OCI-LY7 (cell line): ENCODE measurements at regions not wholly inside any gene's neighbourhood (a gene's known extent, or its start where the extent isn't known, plus 50 kb on each side); places are given as distances from the start of the nearest gene placed in this dataset.

Source experiments
- BruUV-seq: library from RNA; stranded (reverse); fragments of 400-500 nt; replicated peaks from 2 replicates; lab custom pipeline; 2021; lab: Mats Ljungman, UMichigan
- CTCF ChIA-PET: fragments of 300-600 bp; sonication (Branson Sonifier 250); formaldehyde crosslinking; loops from one replicate; lab custom pipeline; 2022; ENCODE audit warnings: antibody characterized with exemption; ENCODE audit not compliant: unreplicated experiment; lab: Charles Lee
- POLR2A ChIA-PET: fragments of 300-600 bp; sonication (Branson Sonifier 250); formaldehyde crosslinking; loops from one replicate; lab custom pipeline; 2022; ENCODE audit warnings: antibody characterized with exemption; lab: Charles Lee
- DNase-seq: peaks from one replicate; pipeline ENCODE4 v3.0.0-alpha.2; 2015; ENCODE audit warnings: low spot score
- H2AFZ ChIP-seq: fragments of 200-600 bp; sonication (generic), shearing (Covaris generic); 2 replicates; pipeline ENCODE4 v1.6.1; 2014; ENCODE audit warnings: mild to moderate bottlenecking, antibody characterized with exemption, low read length, moderate library complexity
- H3K27ac ChIP-seq: fragments of 200-600 bp; sonication (generic); 2 replicates; pipeline ENCODE4 v1.5.1; 2014; ENCODE audit warnings: mixed run types, low read depth, mild to moderate bottlenecking, moderate library complexity, low read length, inconsistent platforms; ENCODE audit not compliant: poor library complexity, severe bottlenecking
- H3K36me3 ChIP-seq: fragments of 200-600 bp; sonication (generic); 2 replicates; pipeline ENCODE4 v1.6.1; 2014; ENCODE audit warnings: mild to moderate bottlenecking, antibody characterized with exemption, low read length, moderate library complexity, mixed read lengths; ENCODE audit not compliant: insufficient read depth
- H3K4me1 ChIP-seq: fragments of 200-600 bp; sonication (generic); 2 replicates; pipeline ENCODE4 v1.5.1; 2014; ENCODE audit warnings: mild to moderate bottlenecking, low read length; ENCODE audit not compliant: insufficient read depth, poor library complexity, severe bottlenecking
- H3K4me2 ChIP-seq: fragments of 200-600 bp; sonication (generic); 2 replicates; pipeline ENCODE4 v1.6.1; 2014; ENCODE audit warnings: mild to moderate bottlenecking, low read length
- H3K4me3 ChIP-seq: fragments of 200-600 bp; sonication (generic); 2 replicates; pipeline ENCODE4 v1.5.1; 2014; ENCODE audit warnings: mild to moderate bottlenecking, low read depth, low read length; ENCODE audit not compliant: poor library complexity, severe bottlenecking
- H3K79me2 ChIP-seq: fragments of 200-600 bp; sonication (generic); 2 replicates; pipeline ENCODE4 v1.6.1; 2016; ENCODE audit warnings: low read depth, mild to moderate bottlenecking, low read length, moderate library complexity, mixed read lengths; ENCODE audit not compliant: insufficient read depth
- H3K9me2 ChIP-seq: fragments of 200-600 bp; sonication (generic); 2 replicates; pipeline ENCODE4 v1.6.1; 2016; ENCODE audit warnings: mild to moderate bottlenecking, low read length, mixed read lengths; ENCODE audit not compliant: insufficient read depth
- H3K9me3 ChIP-seq: fragments of 200-600 bp; sonication (generic); 2 replicates; pipeline ENCODE4 v1.6.1; 2014; ENCODE audit warnings: mild to moderate bottlenecking, mixed run types, low read length, mixed read lengths
- H4K20me1 ChIP-seq: fragments of 200-600 bp; sonication (generic); 2 replicates; pipeline ENCODE4 v1.6.1; 2014; ENCODE audit warnings: mild to moderate bottlenecking, antibody characterized with exemption, low read length, moderate library complexity, mixed read lengths; ENCODE audit not compliant: insufficient read depth
- EZH2phosphoT487 ChIP-seq: fragments of 200-600 bp; sonication (generic); IDR thresholded peaks from 2 replicates; pipeline ENCODE4 v1.6.1; 2018; ENCODE audit warnings: low read depth, borderline replicate concordance, mild to moderate bottlenecking, mixed run types, antibody characterized with exemption, low read length, moderate library complexity, mixed read lengths
- intact Hi-C: fragments of 100-400 bp; cut with micrococcal nuclease; formaldehyde crosslinking; loops from one replicate; pipeline ENCODE4 v1.10.0; 2022; ENCODE audit not compliant: unreplicated experiment
- TF ChIP-seq, protein P1 (sequence below): fragments of 200-600 bp; sonication (generic); conservative IDR thresholded peaks from 2 replicates; pipeline ENCODE4 v1.5.1; 2014; ENCODE audit warnings: mild to moderate bottlenecking, antibody characterized with exemption, low read length, moderate library complexity, mixed read lengths

DNA sequence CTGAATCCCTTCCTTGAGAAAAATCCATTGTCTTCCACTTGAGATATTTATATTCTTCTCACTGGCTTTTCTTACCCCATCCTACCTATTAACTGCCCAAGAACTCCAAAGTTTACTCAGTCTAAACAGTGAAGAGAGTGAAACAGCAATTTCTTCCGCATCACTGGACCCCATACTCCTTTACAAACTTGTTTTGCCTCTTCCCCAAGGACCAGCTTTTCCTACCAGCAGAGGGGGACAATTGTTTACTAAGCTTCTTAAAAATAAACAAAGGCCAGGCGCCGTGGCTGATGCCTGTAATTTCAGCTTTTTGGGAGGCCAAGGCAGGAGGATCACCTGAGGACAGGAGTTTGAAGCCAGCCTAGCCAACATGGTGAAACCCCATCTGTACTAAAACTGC lies 52.0 kb downstream of the LRATD1 start:
- no peak for DNase-seq
- Histone ChIP-seq H3K36me3 (no peaks in the 10 kb centered on the region), H3K9me2 (no peaks in the 10 kb centered on the region), H2AFZ (no peak overlapping the region), H3K79me2 (no peaks in the 10 kb centered on the region), H4K20me1 (no peaks in the 10 kb centered on the region), H3K4me2 (no peak overlapping the region), H3K4me3 (no peak overlapping the region), H3K9me3 (no peaks in the 10 kb centered on the region), H3K4me1 (no peaks in the 10 kb centered on the region), H3K27ac (no peak overlapping the region)
- BruUV-seq = no TSS peak
- ChIA-PET POLR2A (no interaction called here), CTCF (no interaction called here)
- no peak for TF ChIP-seq EZH2phosphoT487
- TF ChIP-seq, protein P1, sequence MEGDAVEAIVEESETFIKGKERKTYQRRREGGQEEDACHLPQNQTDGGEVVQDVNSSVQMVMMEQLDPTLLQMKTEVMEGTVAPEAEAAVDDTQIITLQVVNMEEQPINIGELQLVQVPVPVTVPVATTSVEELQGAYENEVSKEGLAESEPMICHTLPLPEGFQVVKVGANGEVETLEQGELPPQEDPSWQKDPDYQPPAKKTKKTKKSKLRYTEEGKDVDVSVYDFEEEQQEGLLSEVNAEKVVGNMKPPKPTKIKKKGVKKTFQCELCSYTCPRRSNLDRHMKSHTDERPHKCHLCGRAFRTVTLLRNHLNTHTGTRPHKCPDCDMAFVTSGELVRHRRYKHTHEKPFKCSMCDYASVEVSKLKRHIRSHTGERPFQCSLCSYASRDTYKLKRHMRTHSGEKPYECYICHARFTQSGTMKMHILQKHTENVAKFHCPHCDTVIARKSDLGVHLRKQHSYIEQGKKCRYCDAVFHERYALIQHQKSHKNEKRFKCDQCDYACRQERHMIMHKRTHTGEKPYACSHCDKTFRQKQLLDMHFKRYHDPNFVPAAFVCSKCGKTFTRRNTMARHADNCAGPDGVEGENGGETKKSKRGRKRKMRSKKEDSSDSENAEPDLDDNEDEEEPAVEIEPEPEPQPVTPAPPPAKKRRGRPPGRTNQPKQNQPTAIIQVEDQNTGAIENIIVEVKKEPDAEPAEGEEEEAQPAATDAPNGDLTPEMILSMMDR = no peak
- intact Hi-C loops = no loop called here

DNA sequence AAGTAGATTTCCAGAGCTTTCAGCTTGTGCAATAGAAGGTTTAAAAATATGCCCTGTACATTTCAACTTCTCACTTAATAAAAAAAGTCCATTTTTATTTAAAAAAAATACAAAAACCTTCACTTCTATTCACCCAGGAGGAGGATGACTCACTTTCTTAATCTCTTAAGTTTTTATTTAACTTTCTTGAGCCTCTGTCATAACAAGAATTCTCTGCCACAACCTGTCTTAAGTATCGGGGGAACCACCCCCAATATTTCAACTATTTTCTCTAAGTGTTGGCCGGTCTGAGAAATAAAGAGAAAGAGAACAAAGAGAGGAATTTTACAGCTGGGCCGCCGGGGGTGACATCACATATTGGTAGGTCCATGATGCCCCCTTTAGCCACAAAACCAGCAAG lies 58.4 kb downstream of the LRATD1 start:
- Histone ChIP-seq H3K4me1 (no peaks in the 10 kb centered on the region), H3K27ac (no peak overlapping the region), H3K36me3 (no peaks in the 10 kb centered on the region), H3K4me3 (no peak overlapping the region), H3K9me3 (no peaks in the 10 kb centered on the region), H3K9me2 (no peaks in the 10 kb centered on the region), H3K4me2 (no peak overlapping the region), H3K79me2 (no peaks in the 10 kb centered on the region), H2AFZ (no peak overlapping the region), H4K20me1 (no peaks in the 10 kb centered on the region)
- no TSS peak for BruUV-seq
- no peak for DNase-seq
- ChIA-PET CTCF (no interaction called here), POLR2A (no interaction called here)
- TF ChIP-seq EZH2phosphoT487 = no peak
- intact Hi-C loops = no loop called here

DNA sequence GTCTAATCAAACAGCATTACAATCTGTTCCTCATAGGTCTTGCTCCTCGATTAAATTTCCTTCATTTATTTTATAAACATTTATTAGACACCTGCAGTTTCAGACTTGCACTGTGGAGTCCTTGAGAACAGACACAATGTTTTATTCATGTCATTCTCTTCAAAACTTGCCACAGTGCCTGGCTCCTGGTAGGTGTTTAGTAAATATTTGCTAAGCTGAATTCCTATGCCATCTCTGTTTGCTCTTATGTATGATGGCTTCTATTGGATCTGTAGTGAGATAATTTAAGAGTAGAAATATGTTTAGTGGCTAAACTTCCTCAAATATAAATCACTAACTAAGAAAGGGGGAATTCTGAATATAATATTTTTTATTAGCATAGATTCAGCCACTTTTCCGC lies 61.4 kb downstream of the LRATD1 start:
- Histone ChIP-seq H4K20me1 (no peaks in the 10 kb centered on the region), H3K9me3 (no peaks in the 10 kb centered on the region), H3K27ac (no peak overlapping the region), H3K9me2 (no peaks in the 10 kb centered on the region), H3K79me2 (no peaks in the 10 kb centered on the region), H3K4me3 (no peak overlapping the region), H3K4me2 (no peak overlapping the region), H2AFZ (no peak overlapping the region), H3K36me3 (no peaks in the 10 kb centered on the region), H3K4me1 (no peaks in the 10 kb centered on the region)
- no TSS peak for BruUV-seq
- DNase-seq = no peak
- intact Hi-C loops = no loop called here
- TF ChIP-seq, protein P1 = no peak
- no peak for TF ChIP-seq EZH2phosphoT487
- ChIA-PET POLR2A (no interaction called here), CTCF (no interaction called here)
